ENCODE measurements at regions not wholly inside any gene's neighbourhood (a gene's known extent, or its start where the extent isn't known, plus 50 kb on each side); places are given as distances from the start of the nearest gene placed in this dataset.
A peak's percentile ranks its signal among the peaks of the same experiment; 100 is the strongest.

- Mint-ChIP-seq H3K36me3 (peaks cover 2% of the 10 kb centered on the region), H3K27ac (no peak overlapping the region), H3K27me3 (no peaks in the 10 kb centered on the region), H3K4me1 (no peaks in the 10 kb centered on the region), H3K9me3 (peaks cover 0 to 3% (median 2%) of the 10 kb centered on the region in 3 donors), H3K4me3 (peak overlapping the region in 1 of 4 donors; percentile 21)
These were observed 193.2 kb upstream of the PLET1 start for GRCh38 chr11:112453601-112454577.

- H3K4me3 Mint-ChIP-seq = no peak overlapping the region
- H3K27me3 Mint-ChIP-seq = no peaks in the 10 kb centered on the region
- no peak overlapping the region for H3K27ac Mint-ChIP-seq
These were observed 194.2 kb upstream of the PLET1 start for GRCh38 chr11:112454841-112455240.

GRCh38 chr11:112455791-112456190 lies 195.1 kb upstream of the PLET1 start:
- Mint-ChIP-seq H3K27me3 (no peaks in the 10 kb centered on the region), H3K4me1 (peaks cover 0 to 5% (median 3%) of the 10 kb centered on the region in 3 donors), H3K9me3 (peaks cover 0 to 3% (median 2%) of the 10 kb centered on the region in 3 donors)

More at GRCh38 chr11:112454841-112455240, 194.2 kb upstream of the PLET1 start:
- Mint-ChIP-seq H3K36me3 (peaks cover 2% of the 10 kb centered on the region), H3K9me3 (peaks cover 0 to 3% (median 2%) of the 10 kb centered on the region in 3 donors), H3K4me1 (peaks cover 0 to 5% (median 3%) of the 10 kb centered on the region in 3 donors)

GRCh38 chr11:112457532-112457931 lies 196.9 kb upstream of the PLET1 start:
- Mint-ChIP-seq H3K4me1 (peaks cover 0 to 5% (median 3%) of the 10 kb centered on the region in 3 donors), H3K27me3 (no peaks in the 10 kb centered on the region), H3K27ac (no peak overlapping the region), H3K36me3 (no peaks in the 10 kb centered on the region), H3K4me3 (no peak overlapping the region), H3K9me3 (peaks cover 0 to 7% (median 2%) of the 10 kb centered on the region in 3 donors)

More at GRCh38 chr11:112455791-112456190, 195.1 kb upstream of the PLET1 start:
- Mint-ChIP-seq H3K27ac (no peak overlapping the region), H3K36me3 (no peaks in the 10 kb centered on the region), H3K4me3 (no peak overlapping the region)

- no peak overlapping the region for H3K4me3 Mint-ChIP-seq
- peaks cover 3% of the 10 kb centered on the region for H3K27me3 Mint-ChIP-seq
These were observed 198.3 kb upstream of the PLET1 start for GRCh38 chr11:112459001-112459400.

GRCh38 chr11:112460141-112460540 lies 199.5 kb upstream of the PLET1 start:
- H3K27ac Mint-ChIP-seq = peak overlapping the region in 1 of 3 donors; percentile 5
- H3K4me3 Mint-ChIP-seq = no peak overlapping the region
- no peaks in the 10 kb centered on the region for H3K36me3 Mint-ChIP-seq
- peaks cover 0 to 7% (median 0%) of the 10 kb centered on the region in 3 donors for H3K9me3 Mint-ChIP-seq
- H3K4me1 Mint-ChIP-seq = peaks cover 0 to 5% (median 3%) of the 10 kb centered on the region in 3 donors
- peaks cover 3% of the 10 kb centered on the region for H3K27me3 Mint-ChIP-seq

More at GRCh38 chr11:112459001-112459400, 198.3 kb upstream of the PLET1 start:
- Mint-ChIP-seq H3K36me3 (no peaks in the 10 kb centered on the region), H3K9me3 (peaks cover 0 to 7% (median 2%) of the 10 kb centered on the region in 3 donors), H3K27ac (no peak overlapping the region), H3K4me1 (peaks cover 0 to 5% (median 3%) of the 10 kb centered on the region in 3 donors)

DNA sequence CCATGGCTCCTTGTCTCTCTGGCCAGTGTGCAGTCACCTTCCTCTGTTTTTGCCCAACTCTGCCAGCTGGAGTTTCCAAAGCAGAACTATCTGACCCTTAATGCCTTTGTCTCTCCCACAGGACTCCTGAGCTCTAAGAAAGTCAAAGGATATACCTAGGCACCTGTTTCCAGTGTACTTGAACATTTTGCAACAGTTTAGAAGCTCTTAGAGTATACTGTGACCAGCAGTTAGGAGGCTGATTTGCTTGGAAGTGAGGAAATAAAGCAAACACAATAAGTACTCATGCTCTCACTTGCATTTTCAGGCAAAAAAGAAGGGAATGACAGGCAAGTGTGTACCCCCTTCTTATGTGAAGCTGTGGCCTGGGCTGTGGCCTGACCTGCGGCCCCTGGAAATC lies 204.3 kb upstream of the PLET1 start:
- no peak overlapping the region for H3K27ac Mint-ChIP-seq
- H3K36me3 Mint-ChIP-seq = no peaks in the 10 kb centered on the region
- H3K4me1 Mint-ChIP-seq = no peaks in the 10 kb centered on the region
- no peak overlapping the region for H3K4me3 Mint-ChIP-seq
- H3K9me3 Mint-ChIP-seq = peaks cover 0 to 4% (median 2%) of the 10 kb centered on the region in 3 donors
- H3K27me3 Mint-ChIP-seq = peaks cover 7% of the 10 kb centered on the region

- Mint-ChIP-seq H3K4me1 (no peaks in the 10 kb centered on the region), H3K27me3 (peaks cover 7% of the 10 kb centered on the region), H3K27ac (no peak overlapping the region), H3K9me3 (peaks cover 0 to 4% (median 2%) of the 10 kb centered on the region in 3 donors), H3K36me3 (no peaks in the 10 kb centered on the region), H3K4me3 (no peak overlapping the region)
These were observed 204.9 kb upstream of the PLET1 start for GRCh38 chr11:112465433-112466024.

DNA sequence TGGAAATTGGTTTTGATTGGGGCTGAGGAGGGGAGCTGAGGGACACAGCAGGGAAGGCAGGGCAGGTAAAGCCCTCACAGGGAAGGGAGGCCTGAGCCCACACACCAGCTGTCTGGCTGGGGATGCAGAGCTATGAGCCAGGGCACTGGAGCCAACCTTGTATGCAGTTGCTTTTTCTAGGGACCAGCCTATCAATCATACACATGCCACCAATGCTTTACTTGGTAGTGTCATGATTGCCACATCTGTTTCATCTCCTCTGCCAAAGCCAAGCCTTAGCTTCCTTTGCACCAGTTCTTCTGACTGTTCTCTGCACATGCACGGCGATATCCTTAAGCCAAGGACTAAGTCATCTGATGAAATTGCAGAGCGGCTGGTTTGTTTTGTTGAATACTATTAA lies 207.1 kb upstream of the PLET1 start:
- Mint-ChIP-seq H3K9me3 (peaks cover 0 to 2% (median 0%) of the 10 kb centered on the region in 3 donors), H3K27ac (no peak overlapping the region), H3K27me3 (peaks cover 9% of the 10 kb centered on the region), H3K36me3 (no peaks in the 10 kb centered on the region), H3K4me3 (no peak overlapping the region), H3K4me1 (no peaks in the 10 kb centered on the region)

GRCh38 chr11:112469376-112469775 lies 208.7 kb upstream of the PLET1 start:
- Mint-ChIP-seq H3K4me3 (no peak overlapping the region), H3K9me3 (peaks cover 0 to 2% (median 0%) of the 10 kb centered on the region in 3 donors), H3K27ac (no peak overlapping the region), H3K36me3 (no peaks in the 10 kb centered on the region), H3K4me1 (no peaks in the 10 kb centered on the region), H3K27me3 (peaks cover 5% of the 10 kb centered on the region)

DNA sequence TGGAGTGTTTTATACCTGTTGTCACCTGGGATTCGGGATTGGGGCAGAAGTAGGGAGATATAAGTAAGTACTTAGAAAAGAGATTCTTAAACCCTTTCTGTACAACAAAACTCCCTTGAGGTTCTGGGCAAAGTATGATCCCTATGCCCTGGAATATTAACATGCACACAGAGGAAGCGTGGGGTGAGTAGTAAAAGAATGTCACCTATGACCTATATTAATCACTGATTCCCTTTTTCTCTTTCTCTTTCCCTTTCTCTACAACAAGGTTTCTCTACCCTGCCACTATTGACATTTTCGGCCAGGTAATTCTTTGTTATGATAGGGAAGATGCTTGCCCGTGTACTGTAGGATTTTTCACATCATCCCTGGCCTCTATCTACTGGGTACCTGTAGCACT lies 209.7 kb upstream of the PLET1 start:
- H3K36me3 Mint-ChIP-seq = no peaks in the 10 kb centered on the region
- no peaks in the 10 kb centered on the region for H3K4me1 Mint-ChIP-seq
- peaks cover 0 to 2% (median 0%) of the 10 kb centered on the region in 3 donors for H3K9me3 Mint-ChIP-seq
- no peak overlapping the region for H3K27ac Mint-ChIP-seq
- peaks cover 5% of the 10 kb centered on the region for H3K27me3 Mint-ChIP-seq
- H3K4me3 Mint-ChIP-seq = no peak overlapping the region

- no peaks in the 10 kb centered on the region for H3K36me3 Mint-ChIP-seq
- peaks cover 5% of the 10 kb centered on the region for H3K27me3 Mint-ChIP-seq
- H3K9me3 Mint-ChIP-seq = no peaks in the 10 kb centered on the region
- H3K4me1 Mint-ChIP-seq = no peaks in the 10 kb centered on the region
- no peak overlapping the region for H3K4me3 Mint-ChIP-seq
- no peak overlapping the region for H3K27ac Mint-ChIP-seq
These were observed 211.1 kb upstream of the PLET1 start for GRCh38 chr11:112471731-112472130.

DNA sequence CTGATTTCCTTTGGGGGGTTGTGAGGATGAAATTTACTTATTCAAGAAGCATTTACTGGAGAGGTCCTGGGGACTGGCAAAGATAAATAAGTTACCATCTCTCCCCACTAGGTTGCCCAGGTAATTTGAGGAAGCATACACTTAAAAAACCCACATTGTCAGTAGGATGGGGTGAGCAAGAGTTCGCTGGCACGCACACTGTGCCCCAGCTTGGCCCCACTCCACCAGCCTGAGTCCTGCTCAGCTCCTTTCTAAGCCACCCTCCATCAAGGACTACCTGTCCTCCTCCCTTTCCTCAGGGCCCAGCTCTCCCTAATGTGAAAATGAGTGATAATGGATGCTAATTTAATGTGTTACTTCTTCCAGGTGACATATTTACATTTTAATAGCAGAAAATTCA lies 216.5 kb upstream of the PLET1 start:
- Mint-ChIP-seq H3K27ac (no peak overlapping the region), H3K4me3 (no peak overlapping the region), H3K27me3 (peaks cover 5% of the 10 kb centered on the region), H3K9me3 (no peaks in the 10 kb centered on the region), H3K4me1 (peaks cover 0 to 2% (median 0%) of the 10 kb centered on the region in 3 donors), H3K36me3 (no peaks in the 10 kb centered on the region)

GRCh38 chr11:112477581-112478317 lies 217.1 kb upstream of the PLET1 start:
- Mint-ChIP-seq H3K9me3 (no peaks in the 10 kb centered on the region), H3K36me3 (no peaks in the 10 kb centered on the region), H3K27ac (no peak overlapping the region), H3K4me1 (peaks cover 0 to 2% (median 0%) of the 10 kb centered on the region in 3 donors), H3K4me3 (no peak overlapping the region), H3K27me3 (peaks cover 5% of the 10 kb centered on the region)

GRCh38 chr11:112478806-112479205 lies 218.1 kb upstream of the PLET1 start:
- Mint-ChIP-seq H3K27me3 (peaks cover 5% of the 10 kb centered on the region), H3K9me3 (no peaks in the 10 kb centered on the region), H3K27ac (no peak overlapping the region), H3K4me3 (no peak overlapping the region), H3K4me1 (peaks cover 0 to 2% (median 0%) of the 10 kb centered on the region in 3 donors), H3K36me3 (no peaks in the 10 kb centered on the region)

Measured in IgD-negative memory B cell (primary cell).